Breast epithelium (tissue), 4 donors: ENCODE measurements at regions not wholly inside any gene's neighbourhood (a gene's known extent, or its start where the extent isn't known, plus 50 kb on each side); places are given as distances from the start of the nearest gene placed in this dataset.

ENCODE experiments used
- DNase-seq, 2 donors: peaks; one replicate each; pipeline ENCODE4 v3.0.0-alpha.2; 2019; ENCODE audit warnings: low spot score in 2 of 2
- H3K27ac ChIP-seq, 2 donors: fragments of 200-600 bp; sonication (generic) in 1 of 2; one replicate each; pipeline ENCODE4 v1.5.1; 2016 to 2019; ENCODE audit warnings: mild to moderate bottlenecking in 1 of 2
- H3K27me3 ChIP-seq, 2 donors: fragments of 200-600 bp; sonication (generic) in 1 of 2; one replicate each; pipeline versions ENCODE4 v1.5.1 to v1.6.0; 2017 to 2019; ENCODE audit warnings: control low read depth in 1 of 2, mild to moderate bottlenecking in 1 of 2
- H3K36me3 ChIP-seq: fragments of 200-600 bp; one replicate; pipeline ENCODE4 v1.5.1; 2019
- H3K4me1 ChIP-seq, 2 donors: fragments of 200-600 bp; sonication (generic); one replicate each; pipeline ENCODE4 v1.5.1; 2016 to 2019; ENCODE audit warnings: control low read depth in 1 of 2
- H3K4me3 ChIP-seq, 3 donors: fragments of 200-600 bp; sonication (generic); 1 replicate in 2 of 3; 2 replicates in 1 of 3; pipeline ENCODE4 v1.5.1; 2016 to 2019; ENCODE audit warnings: mild to moderate bottlenecking in 3 of 3, moderate library complexity in 2 of 3
- H3K9me3 ChIP-seq, 2 donors: fragments of 200-600 bp; sonication (generic) in 1 of 2; one replicate each; pipeline ENCODE4 v1.5.1; 2016 to 2019; ENCODE audit warnings: control low read depth in 1 of 2
- CTCF ChIP-seq, 3 donors: fragments of 450-650 bp; IDR thresholded peaks; one replicate each; pipeline ENCODE4 v1.5.1; 2016 to 2017; ENCODE audit warnings: antibody characterized with exemption in 3 of 3, mild to moderate bottlenecking in 3 of 3, moderate library complexity in 3 of 3
- POLR2A ChIP-seq: fragments of 450-650 bp; IDR thresholded peaks from one replicate; pipeline ENCODE4 v1.6.1; 2016; ENCODE audit warnings: antibody characterized with exemption, mild to moderate bottlenecking, moderate library complexity
- POLR2AphosphoS5 ChIP-seq, 3 donors: sonication (generic); formaldehyde crosslinking; IDR thresholded peaks; one replicate each; pipeline ENCODE4 v1.6.1; 2017; ENCODE audit warnings: antibody characterized with exemption in 3 of 3
- intact Hi-C: fragments of 100-400 bp; cut with DNase I; formaldehyde crosslinking; loops from one replicate; pipeline ENCODE4 v1.15.1; 2023; ENCODE audit warnings: low total_unique reads

GRCh38 chr2:122999821-123000220 is 1025.3 kb upstream of the CNTNAP5 start:
- Histone ChIP-seq H3K4me3 (no peak overlapping the region), H3K9me3 (peaks cover 0 to 3% of the 10 kb centered on the region in 2 donors), H3K27me3 (no peaks in the 10 kb centered on the region), H3K27ac (no peak overlapping the region), H3K4me1 (no peaks in the 10 kb centered on the region), H3K36me3 (no peaks in the 10 kb centered on the region)
- TF ChIP-seq POLR2AphosphoS5 (IDR thresholded peaks at IDR 0.05) (no peak), CTCF (IDR thresholded peaks at IDR 0.05) (no peak), POLR2A (no peak)
- intact Hi-C loops: no loop called here
- DNase-seq: no peak

GRCh38 chr2:123002660-123003248 is 1022.3 kb upstream of the CNTNAP5 start:
- no peak overlapping the region for H3K27ac ChIP-seq
- no peak for TF ChIP-seq POLR2A
- no peak for TF ChIP-seq POLR2AphosphoS5 (IDR thresholded peaks at IDR 0.05)
- no peak for TF ChIP-seq CTCF (IDR thresholded peaks at IDR 0.05)
- no peaks in the 10 kb centered on the region for H3K36me3 ChIP-seq
- no peaks in the 10 kb centered on the region for H3K27me3 ChIP-seq
- peaks cover 5 to 12% of the 10 kb centered on the region in 2 donors for H3K9me3 ChIP-seq
- intact Hi-C loops: no loop called here
- no peak overlapping the region for H3K4me3 ChIP-seq
- no peak for DNase-seq
- no peaks in the 10 kb centered on the region for H3K4me1 ChIP-seq

- Histone ChIP-seq H3K4me3 (no peak overlapping the region), H3K27ac (no peak overlapping the region), H3K27me3 (no peaks in the 10 kb centered on the region), H3K4me1 (no peaks in the 10 kb centered on the region), H3K9me3 (no peaks in the 10 kb centered on the region), H3K36me3 (no peaks in the 10 kb centered on the region)
- TF ChIP-seq POLR2A (no peak), CTCF (IDR thresholded peaks at IDR 0.05) (no peak), POLR2AphosphoS5 (IDR thresholded peaks at IDR 0.05) (no peak)
- intact Hi-C loops: no loop called here
- no peak for DNase-seq
Observed at GRCh38 chr2:123015186-123015585, 1009.9 kb upstream of the CNTNAP5 start.

GRCh38 chr2:123035541-123035940 is 989.5 kb upstream of the CNTNAP5 start:
- no peaks in the 10 kb centered on the region for H3K4me1 ChIP-seq
- H3K27me3 ChIP-seq: no peaks in the 10 kb centered on the region
- no peak for TF ChIP-seq CTCF (IDR thresholded peaks at IDR 0.05)
- TF ChIP-seq POLR2AphosphoS5 (IDR thresholded peaks at IDR 0.05): no peak
- no peak for TF ChIP-seq POLR2A
- intact Hi-C loops: no loop called here
- H3K36me3 ChIP-seq: no peaks in the 10 kb centered on the region
- H3K4me3 ChIP-seq: no peak overlapping the region
- DNase-seq: no peak
- peaks cover 0 to 7% of the 10 kb centered on the region in 2 donors for H3K9me3 ChIP-seq
- no peak overlapping the region for H3K27ac ChIP-seq

- DNase-seq: no peak
- no peaks in the 10 kb centered on the region for H3K4me1 ChIP-seq
- H3K27me3 ChIP-seq: no peaks in the 10 kb centered on the region
- H3K27ac ChIP-seq: no peak overlapping the region
- H3K4me3 ChIP-seq: no peak overlapping the region
- H3K36me3 ChIP-seq: no peaks in the 10 kb centered on the region
- intact Hi-C loops: no loop called here
- no peak for TF ChIP-seq CTCF (IDR thresholded peaks at IDR 0.05)
- no peak for TF ChIP-seq POLR2AphosphoS5 (IDR thresholded peaks at IDR 0.05)
- peaks cover 0 to 7% of the 10 kb centered on the region in 2 donors for H3K9me3 ChIP-seq
Observed at GRCh38 chr2:123036300-123036699, 988.8 kb upstream of the CNTNAP5 start.
